ENCODE measurements at regions not wholly inside any gene's neighbourhood (a gene's known extent, or its start where the extent isn't known, plus 50 kb on each side); places are given as distances from the start of the nearest gene placed in this dataset.

GRCh38 chr6:55931101-55931500 is 55.7 kb upstream of the BMP5 start (continued):
- TF ChIP-seq, protein P1, sequence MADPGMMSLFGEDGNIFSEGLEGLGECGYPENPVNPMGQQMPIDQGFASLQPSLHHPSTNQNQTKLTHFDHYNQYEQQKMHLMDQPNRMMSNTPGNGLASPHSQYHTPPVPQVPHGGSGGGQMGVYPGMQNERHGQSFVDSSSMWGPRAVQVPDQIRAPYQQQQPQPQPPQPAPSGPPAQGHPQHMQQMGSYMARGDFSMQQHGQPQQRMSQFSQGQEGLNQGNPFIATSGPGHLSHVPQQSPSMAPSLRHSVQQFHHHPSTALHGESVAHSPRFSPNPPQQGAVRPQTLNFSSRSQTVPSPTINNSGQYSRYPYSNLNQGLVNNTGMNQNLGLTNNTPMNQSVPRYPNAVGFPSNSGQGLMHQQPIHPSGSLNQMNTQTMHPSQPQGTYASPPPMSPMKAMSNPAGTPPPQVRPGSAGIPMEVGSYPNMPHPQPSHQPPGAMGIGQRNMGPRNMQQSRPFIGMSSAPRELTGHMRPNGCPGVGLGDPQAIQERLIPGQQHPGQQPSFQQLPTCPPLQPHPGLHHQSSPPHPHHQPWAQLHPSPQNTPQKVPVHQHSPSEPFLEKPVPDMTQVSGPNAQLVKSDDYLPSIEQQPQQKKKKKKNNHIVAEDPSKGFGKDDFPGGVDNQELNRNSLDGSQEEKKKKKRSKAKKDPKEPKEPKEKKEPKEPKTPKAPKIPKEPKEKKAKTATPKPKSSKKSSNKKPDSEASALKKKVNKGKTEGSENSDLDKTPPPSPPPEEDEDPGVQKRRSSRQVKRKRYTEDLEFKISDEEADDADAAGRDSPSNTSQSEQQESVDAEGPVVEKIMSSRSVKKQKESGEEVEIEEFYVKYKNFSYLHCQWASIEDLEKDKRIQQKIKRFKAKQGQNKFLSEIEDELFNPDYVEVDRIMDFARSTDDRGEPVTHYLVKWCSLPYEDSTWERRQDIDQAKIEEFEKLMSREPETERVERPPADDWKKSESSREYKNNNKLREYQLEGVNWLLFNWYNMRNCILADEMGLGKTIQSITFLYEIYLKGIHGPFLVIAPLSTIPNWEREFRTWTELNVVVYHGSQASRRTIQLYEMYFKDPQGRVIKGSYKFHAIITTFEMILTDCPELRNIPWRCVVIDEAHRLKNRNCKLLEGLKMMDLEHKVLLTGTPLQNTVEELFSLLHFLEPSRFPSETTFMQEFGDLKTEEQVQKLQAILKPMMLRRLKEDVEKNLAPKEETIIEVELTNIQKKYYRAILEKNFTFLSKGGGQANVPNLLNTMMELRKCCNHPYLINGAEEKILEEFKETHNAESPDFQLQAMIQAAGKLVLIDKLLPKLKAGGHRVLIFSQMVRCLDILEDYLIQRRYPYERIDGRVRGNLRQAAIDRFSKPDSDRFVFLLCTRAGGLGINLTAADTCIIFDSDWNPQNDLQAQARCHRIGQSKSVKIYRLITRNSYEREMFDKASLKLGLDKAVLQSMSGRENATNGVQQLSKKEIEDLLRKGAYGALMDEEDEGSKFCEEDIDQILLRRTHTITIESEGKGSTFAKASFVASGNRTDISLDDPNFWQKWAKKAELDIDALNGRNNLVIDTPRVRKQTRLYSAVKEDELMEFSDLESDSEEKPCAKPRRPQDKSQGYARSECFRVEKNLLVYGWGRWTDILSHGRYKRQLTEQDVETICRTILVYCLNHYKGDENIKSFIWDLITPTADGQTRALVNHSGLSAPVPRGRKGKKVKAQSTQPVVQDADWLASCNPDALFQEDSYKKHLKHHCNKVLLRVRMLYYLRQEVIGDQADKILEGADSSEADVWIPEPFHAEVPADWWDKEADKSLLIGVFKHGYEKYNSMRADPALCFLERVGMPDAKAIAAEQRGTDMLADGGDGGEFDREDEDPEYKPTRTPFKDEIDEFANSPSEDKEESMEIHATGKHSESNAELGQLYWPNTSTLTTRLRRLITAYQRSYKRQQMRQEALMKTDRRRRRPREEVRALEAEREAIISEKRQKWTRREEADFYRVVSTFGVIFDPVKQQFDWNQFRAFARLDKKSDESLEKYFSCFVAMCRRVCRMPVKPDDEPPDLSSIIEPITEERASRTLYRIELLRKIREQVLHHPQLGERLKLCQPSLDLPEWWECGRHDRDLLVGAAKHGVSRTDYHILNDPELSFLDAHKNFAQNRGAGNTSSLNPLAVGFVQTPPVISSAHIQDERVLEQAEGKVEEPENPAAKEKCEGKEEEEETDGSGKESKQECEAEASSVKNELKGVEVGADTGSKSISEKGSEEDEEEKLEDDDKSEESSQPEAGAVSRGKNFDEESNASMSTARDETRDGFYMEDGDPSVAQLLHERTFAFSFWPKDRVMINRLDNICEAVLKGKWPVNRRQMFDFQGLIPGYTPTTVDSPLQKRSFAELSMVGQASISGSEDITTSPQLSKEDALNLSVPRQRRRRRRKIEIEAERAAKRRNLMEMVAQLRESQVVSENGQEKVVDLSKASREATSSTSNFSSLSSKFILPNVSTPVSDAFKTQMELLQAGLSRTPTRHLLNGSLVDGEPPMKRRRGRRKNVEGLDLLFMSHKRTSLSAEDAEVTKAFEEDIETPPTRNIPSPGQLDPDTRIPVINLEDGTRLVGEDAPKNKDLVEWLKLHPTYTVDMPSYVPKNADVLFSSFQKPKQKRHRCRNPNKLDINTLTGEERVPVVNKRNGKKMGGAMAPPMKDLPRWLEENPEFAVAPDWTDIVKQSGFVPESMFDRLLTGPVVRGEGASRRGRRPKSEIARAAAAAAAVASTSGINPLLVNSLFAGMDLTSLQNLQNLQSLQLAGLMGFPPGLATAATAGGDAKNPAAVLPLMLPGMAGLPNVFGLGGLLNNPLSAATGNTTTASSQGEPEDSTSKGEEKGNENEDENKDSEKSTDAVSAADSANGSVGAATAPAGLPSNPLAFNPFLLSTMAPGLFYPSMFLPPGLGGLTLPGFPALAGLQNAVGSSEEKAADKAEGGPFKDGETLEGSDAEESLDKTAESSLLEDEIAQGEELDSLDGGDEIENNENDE (IDR thresholded peaks at IDR 0.05; ENCODE audit: insufficient replicate concordance, low read length), result no peak
- TF ChIP-seq CHD2 (IDR thresholded peaks at IDR 0.05; ENCODE audit: low read length), result no peak
- no peak for TF ChIP-seq CEBPB (IDR thresholded peaks at IDR 0.05; ENCODE audit: low read depth, low read length)
- no peak for TF ChIP-seq SIRT6 (IDR thresholded peaks at IDR 0.05; ENCODE audit: low read length)
